ENCODE measurements at regions not wholly inside any gene's neighbourhood (a gene's known extent, or its start where the extent isn't known, plus 50 kb on each side); places are given as distances from the start of the nearest gene placed in this dataset.
"Not testable (repeated sequence)": the region's sequence is repeated elsewhere in the genome, so short reads cannot be mapped to it uniquely, and the experiment has no call there.

DNA sequence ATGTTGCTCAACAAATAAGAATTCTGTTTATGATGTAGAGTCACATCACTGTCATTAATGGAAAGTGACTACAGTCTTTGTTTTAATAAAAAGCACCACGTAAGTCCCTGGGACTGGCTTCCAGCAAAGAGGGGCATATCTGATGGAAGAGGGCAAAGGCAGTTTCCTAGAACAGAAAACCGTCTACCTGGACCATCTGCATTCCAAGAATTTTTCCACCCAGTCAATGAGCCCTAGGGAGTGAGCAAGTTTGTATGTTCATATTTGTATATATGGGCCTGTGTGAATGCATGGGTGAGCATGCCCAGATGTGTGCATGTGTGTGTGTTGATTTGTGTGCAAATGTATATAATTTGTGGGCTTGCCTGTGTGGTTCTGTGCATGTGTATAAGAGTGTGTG, 156.8 kb upstream of the SEMA6A start:
- H3K27ac ChIP-seq, result no peak overlapping the region
- no peak for DNase-seq (ENCODE audit: extremely low spot score in 2 of 2)
- H3K4me1 ChIP-seq, result peaks cover 13% of the 10 kb centered on the region

DNA sequence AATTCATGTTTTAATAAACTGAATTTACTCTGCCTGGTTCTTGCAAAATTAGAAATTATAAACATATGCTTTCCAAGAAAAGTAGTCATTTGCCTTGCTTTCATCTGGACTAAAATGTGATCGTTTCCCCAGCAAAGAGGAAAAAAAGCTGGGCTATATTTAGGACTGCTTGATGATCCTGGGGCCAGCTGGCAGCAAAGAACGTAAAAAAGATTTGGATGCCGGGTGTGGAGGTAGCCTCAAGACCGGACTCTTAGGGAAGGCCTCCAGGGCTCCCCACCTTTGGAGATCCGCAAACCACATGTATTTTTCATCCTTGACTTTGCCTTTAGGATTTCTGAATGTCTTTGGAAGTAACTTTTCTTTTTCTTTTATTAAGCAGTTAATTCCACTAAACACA, 156.1 kb upstream of the SEMA6A start:
- no peak for DNase-seq (ENCODE audit: extremely low spot score in 2 of 2)
- TF ChIP-seq, protein P1, sequence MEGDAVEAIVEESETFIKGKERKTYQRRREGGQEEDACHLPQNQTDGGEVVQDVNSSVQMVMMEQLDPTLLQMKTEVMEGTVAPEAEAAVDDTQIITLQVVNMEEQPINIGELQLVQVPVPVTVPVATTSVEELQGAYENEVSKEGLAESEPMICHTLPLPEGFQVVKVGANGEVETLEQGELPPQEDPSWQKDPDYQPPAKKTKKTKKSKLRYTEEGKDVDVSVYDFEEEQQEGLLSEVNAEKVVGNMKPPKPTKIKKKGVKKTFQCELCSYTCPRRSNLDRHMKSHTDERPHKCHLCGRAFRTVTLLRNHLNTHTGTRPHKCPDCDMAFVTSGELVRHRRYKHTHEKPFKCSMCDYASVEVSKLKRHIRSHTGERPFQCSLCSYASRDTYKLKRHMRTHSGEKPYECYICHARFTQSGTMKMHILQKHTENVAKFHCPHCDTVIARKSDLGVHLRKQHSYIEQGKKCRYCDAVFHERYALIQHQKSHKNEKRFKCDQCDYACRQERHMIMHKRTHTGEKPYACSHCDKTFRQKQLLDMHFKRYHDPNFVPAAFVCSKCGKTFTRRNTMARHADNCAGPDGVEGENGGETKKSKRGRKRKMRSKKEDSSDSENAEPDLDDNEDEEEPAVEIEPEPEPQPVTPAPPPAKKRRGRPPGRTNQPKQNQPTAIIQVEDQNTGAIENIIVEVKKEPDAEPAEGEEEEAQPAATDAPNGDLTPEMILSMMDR (IDR thresholded peaks at IDR 0.05), result no peak
- TF ChIP-seq POLR2A (IDR thresholded peaks at IDR 0.05) (no peak), POLR2AphosphoS5 (IDR thresholded peaks at IDR 0.05; ENCODE audit: insufficient read depth in 1 of 2, low read depth in 1 of 2) (no peak)
- Histone ChIP-seq H3K9me3 (no peaks in the 10 kb centered on the region), H3K36me3 (no peaks in the 10 kb centered on the region), H3K27me3 (no peaks in the 10 kb centered on the region), H3K4me3 (no peak overlapping the region), H3K4me1 (peaks cover 13% of the 10 kb centered on the region), H3K27ac (no peak overlapping the region)
- intact Hi-C loops (cut with DNase I), result no loop called here

More for the DNA sequence above, 156.8 kb upstream of the SEMA6A start:
- intact Hi-C loops (cut with DNase I), result no loop called here
- Histone ChIP-seq H3K36me3 (no peaks in the 10 kb centered on the region), H3K27me3 (no peaks in the 10 kb centered on the region), H3K9me3 (no peaks in the 10 kb centered on the region), H3K4me3 (no peak overlapping the region)
- TF ChIP-seq POLR2A (IDR thresholded peaks at IDR 0.05) (no peak), POLR2AphosphoS5 (IDR thresholded peaks at IDR 0.05; ENCODE audit: insufficient read depth in 1 of 2, low read depth in 1 of 2) (no peak)
- TF ChIP-seq, protein P1 (IDR thresholded peaks at IDR 0.05), result no peak

DNA sequence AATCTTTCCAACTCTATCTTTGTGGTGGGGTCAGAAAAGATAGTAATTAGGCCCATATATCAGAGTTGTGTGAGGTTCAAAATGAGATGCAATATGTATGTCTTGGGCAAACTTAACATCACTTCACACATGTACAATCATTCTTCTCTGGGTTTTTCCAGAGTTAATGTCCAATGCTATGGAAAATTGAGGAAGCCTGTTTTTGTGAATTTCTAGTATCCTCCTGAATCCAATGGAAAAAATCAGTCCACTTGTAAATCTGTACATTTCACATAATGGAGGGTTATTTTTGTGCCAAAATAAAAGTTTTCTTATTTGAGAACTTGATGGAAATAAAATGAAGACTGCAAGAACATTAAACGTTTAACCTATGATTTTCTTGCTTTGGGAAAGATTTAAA, 155.6 kb upstream of the SEMA6A start:
- no peak overlapping the region for H3K4me3 ChIP-seq
- intact Hi-C loops (cut with DNase I), result no loop called here
- no peaks in the 10 kb centered on the region for H3K27me3 ChIP-seq
- H3K9me3 ChIP-seq, result no peaks in the 10 kb centered on the region
- H3K36me3 ChIP-seq, result no peaks in the 10 kb centered on the region
- H3K4me1 ChIP-seq, result peaks cover 13% of the 10 kb centered on the region
- no peak overlapping the region for H3K27ac ChIP-seq
- TF ChIP-seq POLR2A (IDR thresholded peaks at IDR 0.05), result no peak
- TF ChIP-seq POLR2AphosphoS5 (IDR thresholded peaks at IDR 0.05; ENCODE audit: insufficient read depth in 1 of 2, low read depth in 1 of 2), result no peak
- TF ChIP-seq, protein P1 (IDR thresholded peaks at IDR 0.05), result no peak
- no peak for DNase-seq (ENCODE audit: extremely low spot score in 2 of 2)

DNA sequence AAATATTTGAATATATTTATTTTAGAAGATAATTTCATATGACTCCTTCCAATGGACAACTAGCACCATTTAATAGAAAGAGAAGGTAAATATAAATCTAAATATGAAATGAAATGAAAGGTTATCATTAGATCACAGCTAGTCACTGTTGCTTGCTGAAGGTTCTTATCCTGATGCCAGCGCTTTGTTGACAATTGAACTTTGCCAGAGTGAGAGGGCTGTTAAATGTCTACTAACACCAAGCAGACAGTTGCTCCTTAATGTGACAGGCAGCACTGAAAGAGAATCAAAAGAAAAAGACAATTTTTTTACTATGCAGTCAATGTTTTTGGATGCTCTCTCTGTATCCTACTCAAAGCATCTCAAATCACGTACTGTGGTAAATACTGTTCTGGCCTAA, 152.6 kb upstream of the SEMA6A start:
- intact Hi-C loops (cut with DNase I), result no loop called here
- no peaks in the 10 kb centered on the region for H3K4me1 ChIP-seq
- H3K9me3 ChIP-seq, result no peaks in the 10 kb centered on the region
- no peak for DNase-seq (ENCODE audit: extremely low spot score in 2 of 2)
- H3K27me3 ChIP-seq, result no peaks in the 10 kb centered on the region
- TF ChIP-seq POLR2A (IDR thresholded peaks at IDR 0.05) (no peak), POLR2AphosphoS5 (IDR thresholded peaks at IDR 0.05; ENCODE audit: insufficient read depth in 1 of 2, low read depth in 1 of 2) (no peak)
- TF ChIP-seq, protein P1 (IDR thresholded peaks at IDR 0.05), result no peak
- no peak overlapping the region for H3K4me3 ChIP-seq
- no peaks in the 10 kb centered on the region for H3K36me3 ChIP-seq
- H3K27ac ChIP-seq, result no peak overlapping the region

DNA sequence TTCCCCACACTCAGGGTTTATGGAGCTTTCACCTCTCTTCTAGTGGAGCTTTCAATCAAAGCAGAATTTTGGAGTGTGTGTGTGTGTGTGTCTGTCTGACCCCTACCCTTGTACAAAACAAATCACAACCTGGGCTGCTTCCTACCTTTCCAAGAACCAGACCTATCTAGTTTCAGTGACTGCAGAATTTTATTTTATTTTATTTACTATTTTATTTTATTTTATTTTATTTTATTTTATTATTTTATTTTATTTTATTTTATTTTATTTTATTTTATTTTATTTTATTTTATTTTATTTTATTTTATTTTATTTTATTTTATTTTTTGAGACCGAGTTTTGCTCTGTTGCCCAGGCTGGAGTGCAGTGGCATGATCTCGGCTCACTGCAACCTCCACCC, 151.6 kb upstream of the SEMA6A start:
- intact Hi-C loops (cut with DNase I), result not testable (repeated sequence)

DNA sequence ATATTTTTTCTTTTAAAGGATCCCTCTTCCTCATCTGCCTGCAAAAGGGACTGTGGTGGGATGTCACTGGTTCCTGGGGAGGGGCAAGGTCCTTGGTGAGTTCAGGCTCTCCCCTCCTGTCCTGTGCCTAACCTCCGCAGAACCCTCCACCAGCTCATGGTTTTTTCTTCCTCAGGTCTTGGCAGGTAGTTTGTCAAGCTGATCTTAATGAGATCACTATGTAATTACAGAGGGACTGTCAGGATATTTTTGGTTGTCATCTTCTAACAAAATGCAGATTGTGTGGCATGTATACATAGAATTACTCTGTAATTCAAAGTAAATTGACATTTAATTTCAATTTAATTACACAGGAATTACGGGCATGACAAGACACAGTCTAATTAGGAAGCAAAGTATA, 150.3 kb upstream of the SEMA6A start:
- no peak for DNase-seq (ENCODE audit: extremely low spot score in 2 of 2)
- Histone ChIP-seq H3K36me3 (no peaks in the 10 kb centered on the region), H3K9me3 (no peaks in the 10 kb centered on the region), H3K4me1 (no peaks in the 10 kb centered on the region), H3K4me3 (no peak overlapping the region), H3K27ac (no peak overlapping the region), H3K27me3 (no peaks in the 10 kb centered on the region)
- TF ChIP-seq, protein P1 (IDR thresholded peaks at IDR 0.05), result no peak
- TF ChIP-seq POLR2AphosphoS5 (IDR thresholded peaks at IDR 0.05; ENCODE audit: insufficient read depth in 1 of 2, low read depth in 1 of 2) (no peak), POLR2A (IDR thresholded peaks at IDR 0.05) (no peak)
- intact Hi-C loops (cut with DNase I), result no loop called here

More for the DNA sequence above, 151.6 kb upstream of the SEMA6A start:
- H3K27me3 ChIP-seq; H3K4me3 ChIP-seq; H3K27ac ChIP-seq; H3K4me1 ChIP-seq; H3K36me3 ChIP-seq; DNase-seq (ENCODE audit: extremely low spot score in 2 of 2); H3K9me3 ChIP-seq: not testable (repeated sequence)

Data from vagina (tissue), 2 donors.